GM18870 (cell line): ENCODE measurements at regions not wholly inside any gene's neighbourhood (a gene's known extent, or its start where the extent isn't known, plus 50 kb on each side); places are given as distances from the start of the nearest gene placed in this dataset.
"Not testable (repeated sequence)": the region's sequence is repeated elsewhere in the genome, so short reads cannot be mapped to it uniquely, and the experiment has no call there.

ENCODE experiments used
- ATAC-seq: cut with Tn5 transposase; IDR thresholded peaks from one replicate; pipeline ENCODE4 v1.9.1; 2021; ENCODE audit warnings: moderate library complexity; ENCODE audit not compliant: unreplicated experiment

DNA sequence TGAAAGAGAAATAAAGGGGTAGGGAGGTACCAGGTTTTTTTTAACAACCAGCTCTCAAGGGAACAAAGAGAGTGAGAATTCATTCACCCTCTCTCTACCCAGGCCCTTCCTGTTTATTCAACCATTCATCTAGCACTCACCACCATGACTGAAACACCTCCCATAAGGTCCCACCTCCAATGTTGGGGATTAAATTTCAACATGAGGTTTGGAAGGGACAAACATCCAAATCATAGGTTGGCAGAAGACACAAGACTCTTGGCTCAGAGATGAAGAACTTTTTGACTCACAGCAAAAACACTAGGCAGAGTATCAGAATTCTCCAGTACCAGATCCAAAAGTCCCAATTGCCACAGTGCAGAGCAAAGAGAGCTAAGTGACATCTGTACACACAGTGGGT lies 186.3 kb downstream of the EDN1 start:
- ATAC-seq, result no peak

DNA sequence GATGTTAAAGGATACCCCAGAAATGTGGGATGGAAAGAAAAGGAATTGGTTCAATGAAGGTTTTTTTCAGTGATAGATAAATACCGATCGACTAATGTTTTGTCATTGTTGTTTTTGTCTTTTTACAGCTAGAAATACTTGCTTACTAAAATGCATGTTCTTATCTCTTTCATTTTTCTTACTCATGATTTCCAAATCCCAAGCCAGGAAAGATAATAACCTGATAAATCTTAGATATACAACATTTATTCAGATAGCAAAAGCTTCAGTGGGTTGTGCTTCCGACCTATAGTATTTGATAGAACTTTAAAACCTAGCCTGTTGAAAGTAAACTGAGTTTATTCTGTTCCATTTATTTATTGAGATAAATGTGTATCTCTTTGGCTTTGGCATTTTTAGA lies 187.5 kb downstream of the EDN1 start:
- no peak for ATAC-seq

DNA sequence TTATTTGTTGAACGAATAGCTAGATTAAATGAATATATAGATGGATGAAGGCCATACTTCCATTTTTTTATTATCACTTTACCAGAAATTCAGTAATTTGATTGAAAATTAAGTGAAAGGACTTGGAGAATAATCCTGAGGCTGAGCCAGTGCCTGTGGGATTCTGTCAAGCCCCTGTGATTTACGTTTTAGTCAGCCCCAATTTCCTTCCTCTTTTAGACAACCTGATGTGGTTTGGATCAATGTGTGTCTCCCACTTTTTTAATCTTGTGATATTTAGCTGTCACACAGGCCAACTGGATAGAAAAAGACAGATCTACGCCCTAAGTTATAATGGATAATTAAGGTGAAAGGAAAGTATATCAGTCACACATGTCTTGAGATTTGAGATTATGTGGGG lies 188.8 kb downstream of the EDN1 start:
- no peak for ATAC-seq

DNA sequence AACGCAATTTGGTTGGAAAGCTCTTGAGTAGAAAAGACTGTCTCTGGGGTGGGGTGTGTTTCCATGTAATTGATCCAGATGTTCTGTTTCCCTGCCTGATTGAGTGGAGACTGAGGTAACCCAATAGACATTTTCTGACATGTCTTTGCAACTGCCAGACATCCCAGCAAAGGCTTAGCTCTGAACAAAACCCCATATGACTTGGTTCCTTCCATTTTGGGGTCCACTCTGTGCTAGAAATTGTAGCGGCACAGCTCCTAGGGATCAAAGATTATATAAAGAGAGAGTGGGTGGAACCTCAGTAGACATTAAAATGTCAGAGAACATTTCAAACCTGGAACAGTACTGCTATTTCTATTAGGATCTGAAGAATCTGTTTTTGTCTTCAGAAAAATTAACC lies 189.3 kb downstream of the EDN1 start:
- no peak for ATAC-seq

DNA sequence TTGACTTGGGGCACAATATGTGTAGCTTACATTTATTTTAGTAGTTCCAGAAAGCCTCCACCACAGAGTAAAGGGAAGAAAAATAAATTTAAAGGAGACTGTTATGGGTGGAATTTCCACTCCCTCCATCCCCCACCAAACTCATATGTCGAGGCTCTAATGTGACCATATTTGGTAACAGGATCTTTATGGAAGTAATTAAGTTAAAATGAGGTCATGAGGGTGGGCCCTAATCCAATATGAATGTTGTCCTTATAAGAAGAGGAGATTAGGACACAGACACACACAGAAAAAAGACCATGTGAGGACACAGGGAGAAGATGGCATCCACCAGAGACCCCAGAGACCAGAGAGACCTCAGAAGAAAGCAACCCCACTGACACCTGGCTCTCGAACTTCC lies 189.7 kb downstream of the EDN1 start:
- ATAC-seq, result no peak

DNA sequence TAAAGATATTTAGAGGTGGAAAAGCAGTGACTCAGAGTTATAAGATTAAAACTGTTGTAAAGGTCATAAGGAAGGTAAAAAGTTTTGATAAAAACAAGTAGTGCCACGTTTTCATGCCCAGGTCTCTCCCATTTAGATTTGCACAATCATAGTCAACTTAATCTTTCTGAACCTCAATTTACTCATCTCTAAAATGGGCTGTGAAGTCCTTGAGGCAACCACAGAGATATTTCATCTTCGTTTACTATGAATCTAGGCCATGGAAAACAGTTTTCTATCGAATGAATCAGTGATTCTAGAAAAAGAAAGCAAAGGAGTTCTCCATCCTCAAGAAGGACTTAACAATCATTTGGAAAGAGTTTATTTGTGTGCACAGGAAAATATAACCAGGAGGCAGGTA lies 190.2 kb downstream of the EDN1 start:
- ATAC-seq, result no peak

DNA sequence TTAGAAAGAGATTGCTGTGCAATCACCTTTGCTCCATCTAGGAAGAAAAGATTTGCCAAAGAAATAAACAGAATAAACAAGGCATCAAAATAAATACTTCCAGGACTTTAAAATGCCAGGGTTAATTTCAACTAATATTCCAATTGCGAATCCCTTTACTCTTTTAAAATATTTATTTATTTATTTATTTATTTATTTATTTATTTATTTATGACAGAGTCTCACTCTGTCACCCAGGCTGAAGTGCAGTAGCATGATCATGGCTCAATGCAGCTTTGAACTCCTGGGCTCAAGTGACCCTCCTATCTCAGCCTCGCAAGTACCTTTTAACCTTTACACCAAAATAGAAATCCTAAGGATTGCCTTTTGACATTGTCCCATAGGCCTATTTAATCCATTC lies 191.1 kb downstream of the EDN1 start:
- no peak for ATAC-seq

DNA sequence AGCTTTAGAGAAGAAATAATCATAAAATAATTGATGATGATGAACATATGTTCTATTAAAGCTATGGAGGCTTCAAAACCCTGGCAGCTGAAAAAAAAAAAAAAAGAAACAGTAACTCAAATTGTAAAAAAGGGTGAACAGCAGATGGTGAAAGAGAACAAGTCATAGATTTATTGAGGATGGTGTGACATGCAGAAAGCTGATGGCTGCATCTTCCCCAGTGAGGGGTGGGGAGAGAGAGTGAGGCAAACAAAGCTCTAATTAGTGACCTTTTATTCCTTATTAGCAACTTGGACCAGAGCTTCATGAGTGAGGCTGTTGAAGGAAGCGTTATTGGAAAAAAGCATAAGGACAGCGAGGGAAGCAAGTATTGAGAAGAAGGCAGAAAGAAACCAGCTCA lies 191.7 kb downstream of the EDN1 start:
- no peak for ATAC-seq

DNA sequence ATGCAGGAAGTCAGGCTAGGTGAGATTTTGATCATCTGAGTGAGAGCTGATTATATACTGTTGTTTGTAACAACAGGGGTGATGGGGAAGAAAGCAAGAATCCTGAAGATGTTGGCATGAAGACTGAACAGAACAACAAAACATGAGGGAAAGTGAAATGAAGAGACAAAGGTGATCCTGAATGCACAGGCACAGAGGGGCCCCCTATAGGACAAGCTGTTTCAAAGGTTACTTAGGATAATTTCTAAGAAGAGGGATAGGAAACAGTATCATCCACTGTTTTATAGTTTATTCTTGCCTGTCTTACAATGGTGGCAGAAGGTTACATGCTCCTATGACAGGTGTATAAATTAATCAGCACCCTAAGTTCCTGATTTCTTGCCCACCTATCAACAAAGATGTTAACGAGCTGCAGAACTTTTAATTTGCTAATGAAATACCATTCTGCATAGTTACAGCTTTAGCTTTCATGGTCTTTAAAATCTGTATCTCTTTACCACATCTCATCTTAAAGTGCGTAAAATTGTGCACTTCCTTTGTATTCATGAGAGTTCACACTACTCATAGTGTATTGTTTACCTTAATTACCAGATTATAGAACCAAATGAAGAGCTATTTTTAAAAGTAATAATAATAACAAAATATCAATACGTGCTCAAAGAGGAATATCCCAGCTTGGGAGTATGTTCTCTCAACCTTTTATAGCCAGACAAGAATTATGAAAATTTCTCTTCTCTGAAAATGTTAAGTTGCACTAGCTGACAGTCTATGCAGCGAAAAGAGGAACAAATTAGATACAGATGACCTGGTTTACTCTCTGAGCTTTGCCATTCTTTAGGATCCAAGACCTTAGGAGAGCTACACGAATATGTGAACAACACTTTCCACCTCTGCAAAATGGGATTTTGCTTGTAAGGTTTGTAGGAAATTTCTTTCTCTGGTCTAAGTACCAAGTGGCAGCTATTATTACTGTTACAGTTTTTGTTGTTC lies 192.5 kb downstream of the EDN1 start:
- no peak for ATAC-seq

DNA sequence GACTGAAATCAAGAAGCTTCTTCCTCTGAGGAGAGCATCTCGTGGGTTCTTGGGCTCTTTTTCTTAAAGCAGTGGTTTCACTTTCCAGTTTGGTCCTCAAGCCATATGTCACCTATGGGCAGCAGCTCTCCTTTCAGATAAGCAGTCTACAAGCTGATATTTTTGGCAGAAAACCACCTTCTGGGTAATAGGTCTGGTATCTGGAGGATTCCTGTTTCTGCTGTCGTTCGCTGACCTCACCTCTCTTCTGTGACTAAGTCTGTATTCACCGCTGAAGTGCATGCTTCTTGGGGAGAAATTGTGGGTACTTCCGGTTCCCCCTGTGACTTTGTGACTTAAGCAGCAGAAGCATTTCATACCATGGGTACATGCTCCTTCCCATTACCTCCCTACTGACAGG lies 193.6 kb downstream of the EDN1 start:
- ATAC-seq, result peak; percentile 70

DNA sequence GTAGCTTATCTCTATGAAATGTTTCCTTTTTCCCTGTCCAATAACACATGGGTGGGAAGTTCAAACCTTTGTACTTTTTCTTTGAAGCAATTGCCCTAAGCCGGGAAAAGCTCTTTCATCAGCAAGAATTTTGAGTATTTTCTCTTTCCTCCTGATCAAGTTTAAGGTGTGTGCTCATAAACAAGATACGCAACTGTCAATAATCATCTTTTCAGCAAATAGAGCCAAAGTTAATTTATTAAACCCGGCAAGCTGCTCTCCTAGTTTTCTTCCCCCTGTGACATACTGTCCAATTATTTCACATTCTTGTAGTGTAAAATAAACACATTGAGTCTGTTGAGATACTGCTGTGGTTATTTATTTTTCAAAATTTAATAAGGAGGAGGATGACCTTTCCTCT lies 194.4 kb downstream of the EDN1 start:
- ATAC-seq, result no peak

DNA sequence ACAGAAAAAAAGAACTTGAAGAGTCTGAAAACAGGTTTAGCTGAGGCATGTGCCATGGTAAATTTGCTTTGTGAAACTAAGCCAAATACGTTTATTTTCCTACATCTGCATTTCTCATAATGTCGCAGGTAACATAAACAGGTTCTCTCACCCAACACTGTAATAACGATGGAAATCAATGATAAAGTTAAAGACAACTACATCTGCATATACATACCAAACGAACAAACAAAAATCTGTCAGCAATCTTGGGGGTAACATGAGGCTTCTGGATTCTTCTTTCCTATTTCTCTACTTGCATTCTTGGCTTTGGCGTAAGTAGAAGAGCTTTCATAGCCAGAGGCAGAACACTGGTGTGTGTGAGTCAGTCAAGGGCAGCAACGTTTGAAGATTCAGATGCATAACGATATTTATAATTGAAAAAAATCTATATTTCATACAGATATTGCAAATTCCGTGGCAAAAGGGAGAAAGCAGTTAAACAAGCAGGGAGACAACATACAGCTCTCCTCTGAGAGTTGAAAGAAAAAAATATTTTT lies 195.1 kb downstream of the EDN1 start:
- no peak for ATAC-seq

DNA sequence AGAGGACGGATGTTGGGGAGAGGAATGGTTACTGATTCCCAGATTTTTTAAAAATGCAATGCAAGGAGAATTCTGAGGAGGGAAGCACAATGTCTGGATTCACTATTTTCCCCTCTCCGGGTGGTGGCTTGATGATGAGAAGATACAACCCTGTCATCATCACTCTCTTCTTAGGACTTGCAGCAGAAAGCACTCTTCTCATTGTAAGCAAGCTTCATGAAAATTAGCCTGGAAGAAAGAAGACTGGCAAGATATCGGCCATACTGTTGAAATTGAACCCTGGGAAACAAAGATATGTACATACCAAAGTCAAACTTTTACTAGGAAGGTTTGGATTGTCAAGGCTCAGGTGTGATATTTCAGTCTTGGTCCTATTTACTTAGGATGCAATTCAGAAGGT lies 195.7 kb downstream of the EDN1 start:
- no peak for ATAC-seq

DNA sequence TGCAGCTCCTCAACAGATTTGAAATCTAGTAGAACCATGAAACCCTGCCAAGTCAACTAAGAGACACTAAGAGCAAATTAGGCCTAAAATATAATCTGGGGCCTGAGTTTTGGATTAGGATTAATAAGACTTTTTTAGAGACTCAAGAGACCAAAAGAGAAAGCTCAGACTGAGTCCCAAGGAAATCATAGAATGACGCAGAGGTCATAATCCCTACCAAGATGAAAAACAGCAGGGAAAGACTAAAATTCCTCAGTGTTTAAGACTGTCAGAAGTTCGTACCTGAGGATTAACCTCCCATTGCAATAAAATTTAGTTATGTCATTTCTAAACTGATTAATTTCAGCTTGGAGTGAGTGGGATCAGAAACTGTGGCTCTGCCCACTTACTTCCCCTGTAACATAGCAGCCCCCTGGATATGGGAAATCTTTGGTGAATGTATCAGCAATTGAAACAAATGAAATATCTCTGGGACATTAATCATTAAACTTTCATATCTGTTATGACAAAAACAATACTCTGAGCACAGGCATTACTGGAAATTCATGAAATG lies 200.3 kb downstream of the EDN1 start:
- ATAC-seq, result no peak

DNA sequence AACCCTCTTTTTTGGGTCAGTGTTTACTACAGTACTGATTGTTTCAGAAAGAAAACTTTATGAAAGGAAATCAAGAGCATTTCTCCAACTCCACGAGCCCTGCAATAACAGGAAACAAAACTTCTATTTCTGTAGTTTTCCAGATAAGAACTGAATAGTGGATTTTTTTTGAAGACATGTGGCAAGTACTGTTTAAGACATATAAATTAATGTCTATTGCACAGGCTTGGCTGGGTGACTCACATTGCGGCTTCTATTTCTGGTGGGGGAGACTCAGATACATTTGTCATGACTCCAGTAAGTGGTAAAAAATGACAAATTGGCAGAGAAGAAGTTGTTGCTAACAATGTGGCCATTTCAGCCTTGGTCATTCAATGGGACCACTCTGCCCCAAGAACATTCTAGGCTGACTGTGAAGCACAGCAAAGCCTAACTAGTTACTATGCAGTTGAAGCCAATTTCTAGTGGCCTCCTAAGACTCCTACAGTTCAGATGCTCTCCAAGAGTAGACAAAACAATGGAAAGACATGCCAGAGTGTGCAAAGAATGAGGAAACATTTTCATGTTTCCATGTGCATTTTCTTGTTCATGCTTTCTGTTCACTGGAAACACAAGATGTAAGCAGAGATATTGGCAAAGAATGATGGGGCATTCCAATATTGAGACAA lies 200.9 kb downstream of the EDN1 start:
- ATAC-seq, result no peak

DNA sequence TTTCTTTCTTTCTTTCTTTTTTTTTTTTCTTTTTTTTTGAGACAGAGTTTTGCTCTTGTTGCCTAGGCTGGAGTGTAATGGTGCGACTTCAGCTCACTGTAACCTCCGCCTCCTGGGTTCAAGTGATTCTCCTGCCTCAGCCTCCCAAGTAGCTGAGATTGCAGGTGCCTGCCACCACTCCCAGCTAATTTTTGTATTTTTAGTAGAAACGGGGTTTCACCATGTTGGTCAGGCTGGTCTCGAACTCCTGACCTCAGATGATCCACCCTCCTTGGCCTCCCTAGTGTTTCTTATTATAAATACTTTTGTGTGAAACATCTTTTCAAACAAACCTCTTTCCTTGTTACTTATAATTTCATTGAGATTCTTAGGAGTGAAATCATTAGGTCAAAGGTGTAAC lies 202.8 kb downstream of the EDN1 start:
- not testable (repeated sequence) for ATAC-seq

DNA sequence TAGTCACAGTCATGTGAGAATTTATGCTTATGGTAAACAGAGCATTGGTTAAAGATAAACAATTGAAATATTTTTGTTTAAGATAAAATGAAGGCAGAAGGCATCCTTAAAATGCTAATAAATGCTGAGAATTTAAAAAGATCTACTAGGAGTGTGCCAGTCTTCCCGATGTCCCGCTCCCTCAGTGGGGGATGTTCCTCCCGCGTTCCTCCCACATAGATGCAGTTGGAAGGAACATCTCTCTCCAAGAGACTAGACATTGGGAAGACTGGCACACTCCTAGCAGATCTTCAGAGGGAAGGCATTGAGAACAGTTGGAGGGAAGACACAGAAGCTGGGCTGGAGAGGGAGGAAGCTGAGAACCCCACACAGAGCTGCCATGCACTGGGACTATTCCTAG lies 203.3 kb downstream of the EDN1 start:
- ATAC-seq, result no peak

DNA sequence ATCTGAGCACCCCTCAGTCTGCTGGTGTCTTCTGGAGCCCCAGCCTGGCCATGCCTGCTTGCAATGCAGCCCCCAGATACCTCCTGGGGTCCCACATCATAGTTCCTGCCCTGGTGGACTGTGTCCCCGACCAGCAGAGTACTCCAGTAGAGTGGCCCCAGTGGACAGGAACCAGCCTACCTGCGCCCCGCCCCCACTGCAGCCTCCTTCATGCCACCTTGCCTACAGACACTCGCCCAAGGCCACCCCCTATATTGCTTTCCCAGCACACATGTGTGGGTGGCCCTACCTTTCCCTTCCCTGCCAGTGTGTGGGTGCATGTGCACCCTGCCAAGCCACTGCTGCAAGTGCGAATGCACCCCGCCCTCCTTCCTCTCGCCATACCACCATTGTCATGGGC lies 204.0 kb downstream of the EDN1 start:
- ATAC-seq, result no peak

DNA sequence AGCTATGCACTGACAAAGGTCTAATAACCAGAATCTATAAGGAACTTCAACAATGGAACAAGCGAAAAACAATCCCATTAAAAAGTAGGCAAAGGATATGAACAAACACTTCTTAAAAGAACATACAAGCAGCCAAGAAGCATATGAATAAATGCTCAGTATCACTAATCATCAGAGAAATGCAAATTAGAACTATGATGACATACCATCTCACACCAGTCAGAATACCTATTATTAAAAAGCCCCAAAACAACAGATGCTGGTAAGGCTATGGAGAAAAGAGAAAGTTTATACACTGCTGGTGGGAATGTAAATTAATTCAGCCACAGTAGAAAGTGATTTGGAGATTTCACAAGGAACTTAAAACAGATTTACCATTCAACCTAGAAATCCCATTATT lies 211.8 kb downstream of the EDN1 start:
- ATAC-seq, result no peak

DNA sequence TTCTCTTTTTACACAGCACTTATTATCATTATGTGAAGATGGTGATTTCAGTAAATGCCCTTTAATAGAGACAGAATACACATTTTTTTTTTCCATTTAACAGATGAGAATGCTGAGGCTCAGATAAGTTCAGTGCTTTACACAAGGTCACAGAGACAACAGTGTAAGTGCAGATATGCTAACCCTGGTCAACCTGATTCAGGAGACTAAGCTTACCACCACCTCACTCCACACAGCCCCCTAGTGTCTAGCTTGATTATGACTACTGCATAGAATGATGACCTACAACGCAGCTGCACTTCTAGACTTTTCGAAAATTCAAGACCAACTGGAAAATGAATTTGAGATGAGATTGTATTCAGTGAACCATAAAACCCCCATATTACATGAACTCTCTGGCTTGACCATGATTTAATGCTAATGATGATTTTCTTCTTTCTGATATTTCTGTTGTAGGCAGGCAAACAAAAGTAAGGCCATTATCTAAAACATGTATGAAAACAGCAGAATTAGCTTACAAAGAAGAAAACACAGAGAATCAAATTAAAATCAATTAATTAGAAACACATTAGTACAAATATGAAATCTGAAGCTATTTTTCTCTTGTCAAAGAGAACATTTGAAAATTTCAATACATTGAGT lies 212.1 kb upstream of the PHACTR1 start:
- ATAC-seq, result no peak

DNA sequence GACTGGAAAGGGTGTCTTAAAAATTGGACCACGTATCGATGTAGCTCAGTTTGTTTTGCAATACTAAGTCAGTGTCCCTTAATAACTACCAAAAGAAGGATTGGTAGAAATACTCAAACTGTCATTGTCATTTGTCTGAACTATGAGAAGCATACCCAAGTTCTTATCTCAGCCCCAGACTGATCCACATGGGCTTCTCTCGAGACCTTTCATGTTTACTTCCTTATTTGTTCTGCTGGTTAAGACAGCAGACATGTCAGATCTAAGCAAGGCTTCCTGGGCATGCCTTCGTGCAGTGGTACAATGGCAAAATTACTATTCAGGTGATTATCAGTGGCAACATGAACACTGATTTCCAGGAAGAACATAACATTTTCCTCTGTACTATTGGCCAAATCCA lies 211.1 kb upstream of the PHACTR1 start:
- no peak for ATAC-seq
